Gastrocnemius medialis (tissue), 4 donors: ENCODE measurements at regions not wholly inside any gene's neighbourhood (a gene's known extent, or its start where the extent isn't known, plus 50 kb on each side); places are given as distances from the start of the nearest gene placed in this dataset.

Experiments
- ATAC-seq, 2 donors: fragments of 150-250 bp; one replicate each; pipeline ENCODE4 v1.9.1; 2016
- DNase-seq, 2 donors: peaks; one replicate each; pipeline ENCODE4 v3.0.0-alpha.2; 2019
- H3K27ac ChIP-seq, 4 donors: fragments of 200-600 bp; sonication (generic); 1 replicate in 1 of 4; 2 replicates in 3 of 4; pipeline ENCODE4 v1.5.1; 2016 to 2018; ENCODE audit warnings: mild to moderate bottlenecking in 2 of 4, moderate library complexity in 1 of 4
- H3K27me3 ChIP-seq, 3 donors: fragments of 200-600 bp; sonication (generic) in 2 of 3; 1 replicate in 1 of 3; 2 replicates in 2 of 3; pipeline versions ENCODE4 v1.5.1 to v1.6.0; 2016 to 2019; ENCODE audit warnings: mild to moderate bottlenecking in 1 of 3, moderate library complexity in 1 of 3
- H3K36me3 ChIP-seq, 2 donors: fragments of 200-600 bp; sonication (generic) in 1 of 2; one replicate each; pipeline ENCODE4 v1.5.1; 2017 to 2018
- H3K4me1 ChIP-seq, 2 donors: fragments of 200-600 bp; sonication (generic) in 1 of 2; one replicate each; pipeline ENCODE4 v1.5.1; 2016 to 2017; ENCODE audit warnings: mild to moderate bottlenecking in 2 of 2
- H3K4me3 ChIP-seq, 4 donors: fragments of 200-600 bp; sonication (generic) in 3 of 4; 1 replicate in 1 of 4; 2 replicates in 3 of 4; pipeline ENCODE4 v1.5.1; 2016 to 2019; ENCODE audit warnings: mild to moderate bottlenecking in 2 of 4
- H3K9me3 ChIP-seq, 3 donors: fragments of 200-600 bp; sonication (generic) in 2 of 3; 1 replicate in 1 of 3; 2 replicates in 2 of 3; pipeline ENCODE4 v1.5.1; 2016 to 2019
- POLR2A ChIP-seq, 2 donors: fragments of 450-650 bp; IDR thresholded peaks; one replicate each; pipeline ENCODE4 v1.6.1; 2017; ENCODE audit warnings: antibody characterized with exemption in 2 of 2, mild to moderate bottlenecking in 2 of 2, moderate library complexity in 2 of 2
- in situ Hi-C, 4 donors: fragments of 200-750 bp; cut with MboI; loops; one replicate each; pipeline versions ENCODE4 v1.15.0 to v1.8.0; 2017; ENCODE audit warnings: low sequenced_read_pairs in 4 of 4
- intact Hi-C: fragments of 100-400 bp; cut with DNase I; formaldehyde crosslinking; loops from one replicate; pipeline ENCODE4 v1.15.1; 2023; ENCODE audit warnings: low total_unique reads
- TF ChIP-seq, protein P1 (sequence below), 5 experiments: fragments of 450-650 bp in 3 of 5; fragments of 200-600 bp in 2 of 5; sonication (generic) in 2 of 5; IDR thresholded peaks in 4 of 5; conservative IDR thresholded peaks in 1 of 5; 1 replicate in 4 of 5; 2 replicates in 1 of 5; pipeline ENCODE4 v1.5.1; 2016 to 2019; ENCODE audit warnings: antibody characterized with exemption in 5 of 5, mild to moderate bottlenecking in 3 of 5, moderate library complexity in 3 of 5

DNA sequence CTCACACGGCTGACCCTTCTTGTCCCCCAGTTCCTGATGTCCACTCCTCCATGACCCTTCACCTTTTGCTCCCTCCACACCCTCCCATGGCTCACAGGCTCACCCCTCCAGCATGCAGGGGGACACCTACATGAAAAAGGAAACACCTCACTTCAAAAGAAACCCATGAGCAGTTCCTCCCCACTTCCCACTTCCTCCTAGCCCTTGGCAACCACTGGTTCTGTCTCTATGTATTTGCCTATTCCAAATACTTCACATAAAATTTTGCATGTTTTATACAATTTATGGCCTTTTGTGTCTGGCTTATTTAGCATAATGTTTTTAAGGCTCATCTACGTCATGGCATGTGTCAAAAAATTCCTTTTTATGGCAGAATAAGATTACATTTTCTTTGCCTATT lies 100.2 kb upstream of the S1PR3 start:
- TF ChIP-seq POLR2A (IDR thresholded peaks at IDR 0.05) = no peak
- TF ChIP-seq, protein P1, sequence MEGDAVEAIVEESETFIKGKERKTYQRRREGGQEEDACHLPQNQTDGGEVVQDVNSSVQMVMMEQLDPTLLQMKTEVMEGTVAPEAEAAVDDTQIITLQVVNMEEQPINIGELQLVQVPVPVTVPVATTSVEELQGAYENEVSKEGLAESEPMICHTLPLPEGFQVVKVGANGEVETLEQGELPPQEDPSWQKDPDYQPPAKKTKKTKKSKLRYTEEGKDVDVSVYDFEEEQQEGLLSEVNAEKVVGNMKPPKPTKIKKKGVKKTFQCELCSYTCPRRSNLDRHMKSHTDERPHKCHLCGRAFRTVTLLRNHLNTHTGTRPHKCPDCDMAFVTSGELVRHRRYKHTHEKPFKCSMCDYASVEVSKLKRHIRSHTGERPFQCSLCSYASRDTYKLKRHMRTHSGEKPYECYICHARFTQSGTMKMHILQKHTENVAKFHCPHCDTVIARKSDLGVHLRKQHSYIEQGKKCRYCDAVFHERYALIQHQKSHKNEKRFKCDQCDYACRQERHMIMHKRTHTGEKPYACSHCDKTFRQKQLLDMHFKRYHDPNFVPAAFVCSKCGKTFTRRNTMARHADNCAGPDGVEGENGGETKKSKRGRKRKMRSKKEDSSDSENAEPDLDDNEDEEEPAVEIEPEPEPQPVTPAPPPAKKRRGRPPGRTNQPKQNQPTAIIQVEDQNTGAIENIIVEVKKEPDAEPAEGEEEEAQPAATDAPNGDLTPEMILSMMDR (IDR thresholded peaks at IDR 0.05 in 4 of 5, conservative IDR thresholded peaks at IDR 0.05 in 1 of 5) = no peak
- no peaks in the 10 kb centered on the region for H3K4me1 ChIP-seq
- no peak for ATAC-seq
- intact Hi-C loops (no loop called here), in situ Hi-C loops (no loop called here)
- H3K4me3 ChIP-seq = no peak overlapping the region
- H3K27me3 ChIP-seq = no peaks in the 10 kb centered on the region
- H3K36me3 ChIP-seq = no peaks in the 10 kb centered on the region
- no peak overlapping the region for H3K27ac ChIP-seq
- no peaks in the 10 kb centered on the region for H3K9me3 ChIP-seq
- DNase-seq = no peak

DNA sequence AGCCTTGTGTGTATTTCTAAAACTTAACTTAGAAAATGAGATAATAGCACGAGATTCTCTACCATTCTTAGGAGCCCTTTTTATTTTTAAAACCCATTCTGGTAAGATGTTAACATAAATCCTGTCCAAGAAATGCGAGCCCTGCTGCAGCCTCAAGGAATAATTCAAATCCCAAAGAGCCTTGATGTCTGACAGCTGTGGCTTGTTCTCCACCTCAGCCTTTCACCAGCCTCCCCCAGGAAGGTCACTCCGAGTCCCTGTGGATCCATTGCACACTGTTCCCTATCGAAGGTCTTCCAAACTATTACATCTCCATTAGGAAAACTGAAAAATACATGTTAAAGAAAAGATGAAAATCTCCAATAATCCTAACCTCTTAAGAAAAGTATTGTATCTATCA lies 98.5 kb upstream of the S1PR3 start:
- Histone ChIP-seq H3K9me3 (no peaks in the 10 kb centered on the region), H3K27me3 (no peaks in the 10 kb centered on the region), H3K4me1 (no peaks in the 10 kb centered on the region), H3K36me3 (no peaks in the 10 kb centered on the region), H3K27ac (no peak overlapping the region), H3K4me3 (no peak overlapping the region)
- in situ Hi-C loops (no loop called here), intact Hi-C loops (no loop called here)
- DNase-seq (no peak), ATAC-seq (no peak)
- TF ChIP-seq, protein P1 (IDR thresholded peaks at IDR 0.05 in 4 of 5, conservative IDR thresholded peaks at IDR 0.05 in 1 of 5) = no peak
- TF ChIP-seq POLR2A (IDR thresholded peaks at IDR 0.05) = no peak

DNA sequence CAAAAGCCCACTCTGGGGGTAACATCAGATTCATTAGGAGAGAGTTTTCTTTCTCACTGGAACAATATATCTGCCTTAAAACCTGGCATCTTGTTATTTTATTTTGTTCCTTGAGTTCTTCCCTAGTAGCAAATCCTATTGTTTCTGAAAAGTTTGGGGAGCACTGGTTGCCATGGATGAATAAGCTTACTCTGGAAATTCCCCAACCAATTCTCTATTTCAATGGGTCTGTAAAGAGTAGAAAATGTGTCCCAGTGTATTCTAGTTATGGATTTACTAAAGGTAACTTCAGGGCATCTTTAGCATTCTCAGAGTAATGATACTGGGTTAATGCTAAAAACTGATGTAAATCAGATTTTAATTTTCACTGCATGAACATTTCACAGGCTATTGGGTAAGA lies 94.2 kb upstream of the S1PR3 start:
- no peak for ATAC-seq
- Histone ChIP-seq H3K36me3 (no peaks in the 10 kb centered on the region), H3K4me3 (no peak overlapping the region), H3K27me3 (no peaks in the 10 kb centered on the region), H3K27ac (no peak overlapping the region), H3K9me3 (no peaks in the 10 kb centered on the region), H3K4me1 (no peaks in the 10 kb centered on the region)
- intact Hi-C loops = no loop called here
- in situ Hi-C loops = no loop called here
- DNase-seq = no peak
- TF ChIP-seq POLR2A (IDR thresholded peaks at IDR 0.05) = no peak
- TF ChIP-seq, protein P1 (IDR thresholded peaks at IDR 0.05 in 4 of 5, conservative IDR thresholded peaks at IDR 0.05 in 1 of 5) = no peak

DNA sequence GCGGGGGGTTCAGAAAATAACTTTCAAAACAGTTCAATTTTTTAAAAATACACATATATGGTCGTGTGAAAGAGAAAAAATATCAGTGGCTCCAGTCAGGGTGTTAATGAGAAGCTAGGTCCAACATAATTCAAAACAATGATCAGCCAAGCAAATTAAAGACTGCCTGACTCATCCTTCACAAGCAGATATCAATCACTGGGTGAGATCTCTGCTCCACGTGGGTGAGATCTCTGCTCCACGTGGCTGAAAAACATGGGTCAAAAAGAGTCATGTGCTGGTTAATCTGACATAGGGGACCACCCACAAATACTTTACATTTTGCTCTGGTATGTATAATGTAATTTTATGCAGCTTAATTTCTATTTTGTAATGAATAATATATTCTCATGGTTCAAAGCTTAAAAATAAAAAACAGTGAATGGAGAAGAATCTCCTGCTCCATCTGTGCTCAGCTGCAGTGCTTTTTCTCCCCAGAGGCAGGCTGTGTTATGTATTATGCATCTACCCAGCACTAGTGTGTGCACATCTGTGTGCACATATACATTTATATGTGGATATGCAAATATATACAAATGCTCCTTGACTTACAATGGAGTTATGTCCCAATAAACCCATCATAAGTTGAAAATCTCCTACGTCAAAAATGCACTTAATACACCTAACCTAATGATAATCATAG lies 93.1 kb upstream of the S1PR3 start:
- DNase-seq (no peak), ATAC-seq (no peak)
- Histone ChIP-seq H3K27ac (no peak overlapping the region), H3K4me3 (no peak overlapping the region), H3K4me1 (no peaks in the 10 kb centered on the region), H3K27me3 (no peaks in the 10 kb centered on the region), H3K9me3 (no peaks in the 10 kb centered on the region), H3K36me3 (no peaks in the 10 kb centered on the region)
- in situ Hi-C loops = no loop called here
- TF ChIP-seq POLR2A (IDR thresholded peaks at IDR 0.05) = no peak
- TF ChIP-seq, protein P1 (IDR thresholded peaks at IDR 0.05 in 4 of 5, conservative IDR thresholded peaks at IDR 0.05 in 1 of 5) = no peak
- intact Hi-C loops = no loop called here

DNA sequence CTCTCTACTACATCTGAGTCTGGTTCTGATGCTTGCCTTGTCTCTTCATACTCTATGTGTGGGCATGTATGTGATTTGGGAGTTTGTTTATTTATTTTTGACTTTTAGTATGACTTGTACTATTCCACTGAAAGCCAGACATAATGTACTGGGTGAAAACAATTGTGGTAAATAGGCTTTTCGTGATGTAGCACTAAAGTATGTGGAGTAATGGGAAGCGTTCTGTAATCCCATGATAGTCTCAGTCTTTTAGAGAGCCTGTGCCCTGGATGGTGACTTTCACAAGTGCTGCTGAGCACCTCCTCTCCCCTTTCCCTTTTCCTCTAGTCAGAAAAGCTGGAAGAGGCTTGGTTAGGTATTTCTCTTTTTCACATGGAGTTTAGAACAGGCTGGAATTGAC lies 85.8 kb upstream of the S1PR3 start:
- TF ChIP-seq, protein P1 (IDR thresholded peaks at IDR 0.05 in 4 of 5, conservative IDR thresholded peaks at IDR 0.05 in 1 of 5) = no peak
- no peak for TF ChIP-seq POLR2A (IDR thresholded peaks at IDR 0.05)
- DNase-seq (no peak), ATAC-seq (no peak)
- H3K27me3 ChIP-seq = no peaks in the 10 kb centered on the region
- no peak overlapping the region for H3K4me3 ChIP-seq
- H3K36me3 ChIP-seq = no peaks in the 10 kb centered on the region
- no peaks in the 10 kb centered on the region for H3K9me3 ChIP-seq
- intact Hi-C loops (no loop called here), in situ Hi-C loops (no loop called here)
- no peaks in the 10 kb centered on the region for H3K4me1 ChIP-seq
- no peak overlapping the region for H3K27ac ChIP-seq
